HEK293 (cell line): ENCODE measurements at regions not wholly inside any gene's neighbourhood (a gene's known extent, or its start where the extent isn't known, plus 50 kb on each side); places are given as distances from the start of the nearest gene placed in this dataset.

ENCODE experiments used
- CTCF ChIA-PET: fragments of 350-600 bp; formaldehyde crosslinking; extraction: SDS; loops from one replicate; lab custom pipeline; 2021; ENCODE audit warnings: antibody characterized with exemption; lab: Yijun Ruan, JAX
- POLR2A ChIA-PET: fragments of 300-600 bp; formaldehyde crosslinking; extraction: SDS; loops from one replicate; lab custom pipeline; 2020; ENCODE audit warnings: antibody characterized with exemption, inconsistent platforms; lab: Yijun Ruan, JAX
- H3K27ac ChIP-seq: fragments of 200-500 bp; sonication (Bioruptor generic); 2 replicates; pipeline ENCODE4 v1.5.1; 2014; ENCODE audit warnings: low read depth, low read length, control low read depth, inconsistent platforms; ENCODE audit errors: extremely low read depth
- H3K36me3 ChIP-seq, 2 experiments: fragments of 200-500 bp in 1 of 2; sonication (Bioruptor generic) in 1 of 2; 1 replicate in 1 of 2; 2 replicates in 1 of 2; pipeline ENCODE4 v1.5.1; 2014 to 2017; ENCODE audit warnings: inconsistent platforms in 2 of 2, low read length in 2 of 2; ENCODE audit not compliant: control insufficient read depth in 2 of 2, insufficient read depth in 1 of 2
- H3K4me1 ChIP-seq: fragments of 200-500 bp; sonication (Bioruptor generic); 2 replicates; pipeline ENCODE4 v1.5.1; 2014; ENCODE audit warnings: mild to moderate bottlenecking, low read length, inconsistent platforms; ENCODE audit not compliant: control insufficient read depth, insufficient read depth
- H3K4me3 ChIP-seq: 2 replicates; pipeline ENCODE4 v1.5.1; 2011; ENCODE audit warnings: low read depth, mild to moderate bottlenecking, control low read depth, low read length, moderate library complexity
- H3K9me3 ChIP-seq: fragments of 200-500 bp; sonication (Bioruptor generic); 2 replicates; pipeline ENCODE4 v1.5.1; 2014; ENCODE audit warnings: low read depth, low read length, inconsistent platforms; ENCODE audit not compliant: control insufficient read depth, insufficient read depth
- HOXA7 ChIP-seq: sonication (generic); formaldehyde crosslinking; IDR thresholded peaks from 2 replicates; pipeline ENCODE4 v1.8.1; 2022; ENCODE audit warnings: missing genetic modification reagents, borderline replicate concordance
- KLF7 ChIP-seq: fragments of 450-650 bp; formaldehyde crosslinking; IDR thresholded peaks from 2 replicates; pipeline ENCODE4 v1.5.1; 2016; ENCODE audit warnings: missing biosample characterization, missing genetic modification characterization, borderline replicate concordance
- SCRT1 ChIP-seq: fragments of 450-650 bp; formaldehyde crosslinking; IDR thresholded peaks from 2 replicates; pipeline ENCODE4 v1.5.1; 2016; ENCODE audit warnings: missing biosample characterization, missing genetic modification characterization, borderline replicate concordance
- ZNF138 ChIP-seq: fragments of 450-650 bp; formaldehyde crosslinking; IDR thresholded peaks from 2 replicates; pipeline ENCODE4 v1.5.1; 2016; ENCODE audit warnings: missing biosample characterization, missing genetic modification characterization, borderline replicate concordance
- ZNF174 ChIP-seq: fragments of 450-650 bp; formaldehyde crosslinking; IDR thresholded peaks from 2 replicates; pipeline ENCODE4 v1.5.0; 2017; ENCODE audit warnings: missing biosample characterization, mild to moderate bottlenecking, missing genetic modification characterization
- ZNF394 ChIP-seq: fragments of 450-650 bp; formaldehyde crosslinking; IDR thresholded peaks from 2 replicates; pipeline ENCODE4 v1.5.1; 2016; ENCODE audit warnings: missing biosample characterization, missing genetic modification characterization, mild to moderate bottlenecking, moderate library complexity, borderline replicate concordance
- ZNF521 ChIP-seq: fragments of 450-650 bp; formaldehyde crosslinking; IDR thresholded peaks from 2 replicates; pipeline ENCODE4 v1.5.1; 2017; ENCODE audit warnings: missing biosample characterization, mild to moderate bottlenecking, missing genetic modification characterization
- ZNF555 ChIP-seq: fragments of 450-650 bp; formaldehyde crosslinking; conservative IDR thresholded peaks from 2 replicates; pipeline ENCODE4 v1.5.1; 2017; ENCODE audit warnings: missing biosample characterization, mild to moderate bottlenecking, missing genetic modification characterization, inconsistent platforms
- ZNF707 ChIP-seq: fragments of 450-650 bp; formaldehyde crosslinking; IDR thresholded peaks from 2 replicates; pipeline ENCODE4 v1.5.1; 2016; ENCODE audit warnings: missing biosample characterization, missing genetic modification characterization
- TF ChIP-seq, protein P1 (sequence below): fragments of 450-650 bp; formaldehyde crosslinking; conservative IDR thresholded peaks from 2 replicates; pipeline ENCODE4 v1.5.1; 2016; ENCODE audit warnings: low read depth, missing biosample characterization, missing genetic modification characterization
- TF ChIP-seq, protein P2 (sequence below): fragments of 450-650 bp; formaldehyde crosslinking; IDR thresholded peaks from 2 replicates; pipeline ENCODE4 v1.5.0; 2017; ENCODE audit warnings: missing biosample characterization, missing genetic modification characterization, borderline replicate concordance
- TF ChIP-seq, protein P3 (sequence below): fragments of 450-650 bp; formaldehyde crosslinking; conservative IDR thresholded peaks from 2 replicates; pipeline ENCODE4 v1.5.1; 2016; ENCODE audit warnings: low read depth, missing biosample characterization, missing genetic modification characterization
- TF ChIP-seq, protein P4 (sequence below): fragments of 450-650 bp; formaldehyde crosslinking; IDR thresholded peaks from 2 replicates; pipeline ENCODE4 v1.5.1; 2016; ENCODE audit warnings: missing biosample characterization, missing genetic modification characterization, borderline replicate concordance
- TF ChIP-seq, protein P5 (sequence below): fragments of 450-650 bp; formaldehyde crosslinking; IDR thresholded peaks from 2 replicates; pipeline ENCODE4 v1.5.1; 2017; ENCODE audit warnings: missing biosample characterization, missing genetic modification characterization
- TF ChIP-seq, protein P6 (sequence below): fragments of 450-650 bp; formaldehyde crosslinking; IDR thresholded peaks from 2 replicates; pipeline ENCODE4 v1.5.1; 2016; ENCODE audit warnings: missing biosample characterization, missing genetic modification characterization

DNA sequence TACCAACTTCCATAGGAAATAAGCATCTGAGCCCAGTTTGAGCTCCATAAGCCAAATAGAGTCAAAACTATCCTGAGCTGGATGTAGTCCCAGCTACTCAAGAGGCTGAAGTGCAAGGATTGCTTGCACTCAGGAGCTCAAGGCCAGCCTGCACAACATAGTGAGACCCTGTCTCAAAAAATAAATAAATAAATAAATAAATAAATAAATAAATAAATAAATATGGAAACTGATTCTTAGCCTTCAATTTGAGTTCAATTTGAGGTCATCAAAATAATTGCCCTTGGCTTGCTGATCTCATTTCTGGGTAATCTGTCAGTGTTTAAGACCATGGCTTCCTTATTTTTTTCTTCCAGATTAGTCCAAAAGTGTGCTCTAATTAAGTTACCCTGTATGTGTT lies 184.9 kb upstream of the CDH20 start (continued):
- TF ChIP-seq HOXA7 (CRISPR knock-in tag) (no peak), ZNF394 (peak; percentile 57; the same call in 1 of the 2 replicates), ZNF138 (tag by site-specific recombination) (no peak), ZNF521 (tag by site-specific recombination) (no peak)
- TF ChIP-seq, protein P1, sequence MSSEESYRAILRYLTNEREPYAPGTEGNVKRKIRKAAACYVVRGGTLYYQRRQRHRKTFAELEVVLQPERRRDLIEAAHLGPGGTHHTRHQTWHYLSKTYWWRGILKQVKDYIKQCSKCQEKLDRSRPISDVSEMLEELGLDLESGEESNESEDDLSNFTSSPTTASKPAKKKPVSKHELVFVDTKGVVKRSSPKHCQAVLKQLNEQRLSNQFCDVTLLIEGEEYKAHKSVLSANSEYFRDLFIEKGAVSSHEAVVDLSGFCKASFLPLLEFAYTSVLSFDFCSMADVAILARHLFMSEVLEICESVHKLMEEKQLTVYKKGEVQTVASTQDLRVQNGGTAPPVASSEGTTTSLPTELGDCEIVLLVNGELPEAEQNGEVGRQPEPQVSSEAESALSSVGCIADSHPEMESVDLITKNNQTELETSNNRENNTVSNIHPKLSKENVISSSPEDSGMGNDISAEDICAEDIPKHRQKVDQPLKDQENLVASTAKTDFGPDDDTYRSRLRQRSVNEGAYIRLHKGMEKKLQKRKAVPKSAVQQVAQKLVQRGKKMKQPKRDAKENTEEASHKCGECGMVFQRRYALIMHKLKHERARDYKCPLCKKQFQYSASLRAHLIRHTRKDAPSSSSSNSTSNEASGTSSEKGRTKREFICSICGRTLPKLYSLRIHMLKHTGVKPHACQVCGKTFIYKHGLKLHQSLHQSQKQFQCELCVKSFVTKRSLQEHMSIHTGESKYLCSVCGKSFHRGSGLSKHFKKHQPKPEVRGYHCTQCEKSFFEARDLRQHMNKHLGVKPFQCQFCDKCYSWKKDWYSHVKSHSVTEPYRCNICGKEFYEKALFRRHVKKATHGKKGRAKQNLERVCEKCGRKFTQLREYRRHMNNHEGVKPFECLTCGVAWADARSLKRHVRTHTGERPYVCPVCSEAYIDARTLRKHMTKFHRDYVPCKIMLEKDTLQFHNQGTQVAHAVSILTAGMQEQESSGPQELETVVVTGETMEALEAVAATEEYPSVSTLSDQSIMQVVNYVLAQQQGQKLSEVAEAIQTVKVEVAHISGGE (tag by site-specific recombination), result 0 out of 2 replicates have a peak, but pooled peaks have one; percentile 52
- TF ChIP-seq, protein P2, sequence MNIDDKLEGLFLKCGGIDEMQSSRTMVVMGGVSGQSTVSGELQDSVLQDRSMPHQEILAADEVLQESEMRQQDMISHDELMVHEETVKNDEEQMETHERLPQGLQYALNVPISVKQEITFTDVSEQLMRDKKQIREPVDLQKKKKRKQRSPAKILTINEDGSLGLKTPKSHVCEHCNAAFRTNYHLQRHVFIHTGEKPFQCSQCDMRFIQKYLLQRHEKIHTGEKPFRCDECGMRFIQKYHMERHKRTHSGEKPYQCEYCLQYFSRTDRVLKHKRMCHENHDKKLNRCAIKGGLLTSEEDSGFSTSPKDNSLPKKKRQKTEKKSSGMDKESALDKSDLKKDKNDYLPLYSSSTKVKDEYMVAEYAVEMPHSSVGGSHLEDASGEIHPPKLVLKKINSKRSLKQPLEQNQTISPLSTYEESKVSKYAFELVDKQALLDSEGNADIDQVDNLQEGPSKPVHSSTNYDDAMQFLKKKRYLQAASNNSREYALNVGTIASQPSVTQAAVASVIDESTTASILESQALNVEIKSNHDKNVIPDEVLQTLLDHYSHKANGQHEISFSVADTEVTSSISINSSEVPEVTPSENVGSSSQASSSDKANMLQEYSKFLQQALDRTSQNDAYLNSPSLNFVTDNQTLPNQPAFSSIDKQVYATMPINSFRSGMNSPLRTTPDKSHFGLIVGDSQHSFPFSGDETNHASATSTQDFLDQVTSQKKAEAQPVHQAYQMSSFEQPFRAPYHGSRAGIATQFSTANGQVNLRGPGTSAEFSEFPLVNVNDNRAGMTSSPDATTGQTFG (tag by site-specific recombination), result no peak
- TF ChIP-seq, protein P3, sequence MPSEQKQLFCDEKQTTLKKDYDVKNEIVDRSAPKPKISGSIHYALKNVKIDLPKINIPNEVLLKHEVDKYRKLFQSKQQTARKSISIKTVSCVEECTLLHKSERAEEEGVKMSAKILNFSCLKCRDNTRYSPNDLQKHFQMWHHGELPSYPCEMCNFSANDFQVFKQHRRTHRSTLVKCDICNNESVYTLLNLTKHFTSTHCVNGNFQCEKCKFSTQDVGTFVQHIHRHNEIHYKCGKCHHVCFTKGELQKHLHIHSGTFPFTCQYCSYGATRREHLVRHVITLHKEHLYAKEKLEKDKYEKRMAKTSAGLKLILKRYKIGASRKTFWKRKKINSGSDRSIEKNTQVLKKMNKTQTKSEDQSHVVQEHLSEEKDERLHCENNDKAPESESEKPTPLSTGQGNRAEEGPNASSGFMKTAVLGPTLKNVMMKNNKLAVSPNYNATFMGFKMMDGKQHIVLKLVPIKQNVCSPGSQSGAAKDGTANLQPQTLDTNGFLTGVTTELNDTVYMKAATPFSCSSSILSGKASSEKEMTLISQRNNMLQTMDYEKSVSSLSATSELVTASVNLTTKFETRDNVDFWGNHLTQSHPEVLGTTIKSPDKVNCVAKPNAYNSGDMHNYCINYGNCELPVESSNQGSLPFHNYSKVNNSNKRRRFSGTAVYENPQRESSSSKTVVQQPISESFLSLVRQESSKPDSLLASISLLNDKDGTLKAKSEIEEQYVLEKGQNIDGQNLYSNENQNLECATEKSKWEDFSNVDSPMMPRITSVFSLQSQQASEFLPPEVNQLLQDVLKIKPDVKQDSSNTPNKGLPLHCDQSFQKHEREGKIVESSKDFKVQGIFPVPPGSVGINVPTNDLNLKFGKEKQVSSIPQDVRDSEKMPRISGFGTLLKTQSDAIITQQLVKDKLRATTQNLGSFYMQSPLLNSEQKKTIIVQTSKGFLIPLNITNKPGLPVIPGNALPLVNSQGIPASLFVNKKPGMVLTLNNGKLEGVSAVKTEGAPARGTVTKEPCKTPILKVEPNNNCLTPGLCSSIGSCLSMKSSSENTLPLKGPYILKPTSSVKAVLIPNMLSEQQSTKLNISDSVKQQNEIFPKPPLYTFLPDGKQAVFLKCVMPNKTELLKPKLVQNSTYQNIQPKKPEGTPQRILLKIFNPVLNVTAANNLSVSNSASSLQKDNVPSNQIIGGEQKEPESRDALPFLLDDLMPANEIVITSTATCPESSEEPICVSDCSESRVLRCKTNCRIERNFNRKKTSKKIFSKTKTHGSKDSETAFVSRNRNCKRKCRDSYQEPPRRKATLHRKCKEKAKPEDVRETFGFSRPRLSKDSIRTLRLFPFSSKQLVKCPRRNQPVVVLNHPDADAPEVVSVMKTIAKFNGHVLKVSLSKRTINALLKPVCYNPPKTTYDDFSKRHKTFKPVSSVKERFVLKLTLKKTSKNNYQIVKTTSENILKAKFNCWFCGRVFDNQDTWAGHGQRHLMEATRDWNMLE (tag by site-specific recombination), result peak; percentile 53; the same call in 1 of the 2 replicates

DNA sequence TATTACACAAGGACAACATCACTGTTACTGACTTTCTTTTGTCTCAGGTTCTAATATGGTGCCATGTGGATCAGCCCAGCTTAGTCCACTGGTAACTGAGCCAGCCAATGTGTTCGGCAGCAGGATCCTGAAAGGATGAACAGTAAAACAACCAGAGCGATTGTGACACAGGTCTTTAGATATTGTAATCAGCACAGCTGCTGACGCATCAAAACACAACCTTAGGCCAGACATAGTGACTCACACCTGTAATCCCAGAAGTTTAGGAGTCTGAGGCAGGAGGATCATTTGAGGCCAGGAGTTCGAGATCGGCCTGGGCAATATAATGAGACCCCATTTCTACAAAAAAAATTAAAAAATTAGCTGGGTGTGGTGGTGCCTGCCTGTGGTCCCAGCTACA lies 183.4 kb upstream of the CDH20 start:
- ChIA-PET CTCF (no interaction called here), POLR2A (no interaction called here)
- no peaks in the 10 kb centered on the region for H3K4me1 ChIP-seq
- H3K9me3 ChIP-seq, result no peaks in the 10 kb centered on the region
- no peak overlapping the region for H3K27ac ChIP-seq
- H3K36me3 ChIP-seq, result no peaks in the 10 kb centered on the region
- H3K4me3 ChIP-seq, result no peak overlapping the region
- TF ChIP-seq ZNF555 (tag by site-specific recombination), result no peak
- TF ChIP-seq ZNF707 (tag by site-specific recombination), result no peak
- no peak for TF ChIP-seq KLF7 (tag by site-specific recombination)
- TF ChIP-seq, protein P4, sequence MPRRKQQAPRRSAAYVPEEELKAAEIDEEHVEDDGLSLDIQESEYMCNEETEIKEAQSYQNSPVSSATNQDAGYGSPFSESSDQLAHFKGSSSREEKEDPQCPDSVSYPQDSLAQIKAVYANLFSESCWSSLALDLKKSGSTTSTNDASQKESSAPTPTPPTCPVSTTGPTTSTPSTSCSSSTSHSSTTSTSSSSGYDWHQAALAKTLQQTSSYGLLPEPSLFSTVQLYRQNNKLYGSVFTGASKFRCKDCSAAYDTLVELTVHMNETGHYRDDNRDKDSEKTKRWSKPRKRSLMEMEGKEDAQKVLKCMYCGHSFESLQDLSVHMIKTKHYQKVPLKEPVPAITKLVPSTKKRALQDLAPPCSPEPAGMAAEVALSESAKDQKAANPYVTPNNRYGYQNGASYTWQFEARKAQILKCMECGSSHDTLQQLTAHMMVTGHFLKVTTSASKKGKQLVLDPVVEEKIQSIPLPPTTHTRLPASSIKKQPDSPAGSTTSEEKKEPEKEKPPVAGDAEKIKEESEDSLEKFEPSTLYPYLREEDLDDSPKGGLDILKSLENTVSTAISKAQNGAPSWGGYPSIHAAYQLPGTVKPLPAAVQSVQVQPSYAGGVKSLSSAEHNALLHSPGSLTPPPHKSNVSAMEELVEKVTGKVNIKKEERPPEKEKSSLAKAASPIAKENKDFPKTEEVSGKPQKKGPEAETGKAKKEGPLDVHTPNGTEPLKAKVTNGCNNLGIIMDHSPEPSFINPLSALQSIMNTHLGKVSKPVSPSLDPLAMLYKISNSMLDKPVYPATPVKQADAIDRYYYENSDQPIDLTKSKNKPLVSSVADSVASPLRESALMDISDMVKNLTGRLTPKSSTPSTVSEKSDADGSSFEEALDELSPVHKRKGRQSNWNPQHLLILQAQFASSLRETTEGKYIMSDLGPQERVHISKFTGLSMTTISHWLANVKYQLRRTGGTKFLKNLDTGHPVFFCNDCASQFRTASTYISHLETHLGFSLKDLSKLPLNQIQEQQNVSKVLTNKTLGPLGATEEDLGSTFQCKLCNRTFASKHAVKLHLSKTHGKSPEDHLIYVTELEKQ (tag by site-specific recombination), result no peak
- TF ChIP-seq, protein P5, sequence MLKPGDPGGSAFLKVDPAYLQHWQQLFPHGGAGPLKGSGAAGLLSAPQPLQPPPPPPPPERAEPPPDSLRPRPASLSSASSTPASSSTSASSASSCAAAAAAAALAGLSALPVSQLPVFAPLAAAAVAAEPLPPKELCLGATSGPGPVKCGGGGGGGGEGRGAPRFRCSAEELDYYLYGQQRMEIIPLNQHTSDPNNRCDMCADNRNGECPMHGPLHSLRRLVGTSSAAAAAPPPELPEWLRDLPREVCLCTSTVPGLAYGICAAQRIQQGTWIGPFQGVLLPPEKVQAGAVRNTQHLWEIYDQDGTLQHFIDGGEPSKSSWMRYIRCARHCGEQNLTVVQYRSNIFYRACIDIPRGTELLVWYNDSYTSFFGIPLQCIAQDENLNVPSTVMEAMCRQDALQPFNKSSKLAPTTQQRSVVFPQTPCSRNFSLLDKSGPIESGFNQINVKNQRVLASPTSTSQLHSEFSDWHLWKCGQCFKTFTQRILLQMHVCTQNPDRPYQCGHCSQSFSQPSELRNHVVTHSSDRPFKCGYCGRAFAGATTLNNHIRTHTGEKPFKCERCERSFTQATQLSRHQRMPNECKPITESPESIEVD (tag by site-specific recombination), result no peak
- TF ChIP-seq, protein P6, sequence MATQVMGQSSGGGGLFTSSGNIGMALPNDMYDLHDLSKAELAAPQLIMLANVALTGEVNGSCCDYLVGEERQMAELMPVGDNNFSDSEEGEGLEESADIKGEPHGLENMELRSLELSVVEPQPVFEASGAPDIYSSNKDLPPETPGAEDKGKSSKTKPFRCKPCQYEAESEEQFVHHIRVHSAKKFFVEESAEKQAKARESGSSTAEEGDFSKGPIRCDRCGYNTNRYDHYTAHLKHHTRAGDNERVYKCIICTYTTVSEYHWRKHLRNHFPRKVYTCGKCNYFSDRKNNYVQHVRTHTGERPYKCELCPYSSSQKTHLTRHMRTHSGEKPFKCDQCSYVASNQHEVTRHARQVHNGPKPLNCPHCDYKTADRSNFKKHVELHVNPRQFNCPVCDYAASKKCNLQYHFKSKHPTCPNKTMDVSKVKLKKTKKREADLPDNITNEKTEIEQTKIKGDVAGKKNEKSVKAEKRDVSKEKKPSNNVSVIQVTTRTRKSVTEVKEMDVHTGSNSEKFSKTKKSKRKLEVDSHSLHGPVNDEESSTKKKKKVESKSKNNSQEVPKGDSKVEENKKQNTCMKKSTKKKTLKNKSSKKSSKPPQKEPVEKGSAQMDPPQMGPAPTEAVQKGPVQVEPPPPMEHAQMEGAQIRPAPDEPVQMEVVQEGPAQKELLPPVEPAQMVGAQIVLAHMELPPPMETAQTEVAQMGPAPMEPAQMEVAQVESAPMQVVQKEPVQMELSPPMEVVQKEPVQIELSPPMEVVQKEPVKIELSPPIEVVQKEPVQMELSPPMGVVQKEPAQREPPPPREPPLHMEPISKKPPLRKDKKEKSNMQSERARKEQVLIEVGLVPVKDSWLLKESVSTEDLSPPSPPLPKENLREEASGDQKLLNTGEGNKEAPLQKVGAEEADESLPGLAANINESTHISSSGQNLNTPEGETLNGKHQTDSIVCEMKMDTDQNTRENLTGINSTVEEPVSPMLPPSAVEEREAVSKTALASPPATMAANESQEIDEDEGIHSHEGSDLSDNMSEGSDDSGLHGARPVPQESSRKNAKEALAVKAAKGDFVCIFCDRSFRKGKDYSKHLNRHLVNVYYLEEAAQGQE (tag by site-specific recombination), result no peak
- no peak for TF ChIP-seq SCRT1 (tag by site-specific recombination)
- TF ChIP-seq ZNF174 (tag by site-specific recombination), result no peak
